LNCaP clone FGC (cell line): ENCODE measurements at regions not wholly inside any gene's neighbourhood (a gene's known extent, or its start where the extent isn't known, plus 50 kb on each side); places are given as distances from the start of the nearest gene placed in this dataset.

Source experiments
- DNase-seq: peaks from one replicate; pipeline ENCODE4 v3.0.0-alpha.2; 2011; ENCODE audit warnings: low read depth
- H3K4me3 ChIP-seq: 2 replicates; pipeline ENCODE4 v1.5.1; 2011; ENCODE audit warnings: mild to moderate bottlenecking, low read depth, low read length, control low read depth
- TF ChIP-seq, protein P1 (sequence below): IDR thresholded peaks from 2 replicates; pipeline ENCODE4 v1.5.1; 2012; ENCODE audit warnings: mild to moderate bottlenecking; ENCODE audit not compliant: control insufficient read depth, insufficient read depth; ENCODE audit errors: extremely low read depth

DNA sequence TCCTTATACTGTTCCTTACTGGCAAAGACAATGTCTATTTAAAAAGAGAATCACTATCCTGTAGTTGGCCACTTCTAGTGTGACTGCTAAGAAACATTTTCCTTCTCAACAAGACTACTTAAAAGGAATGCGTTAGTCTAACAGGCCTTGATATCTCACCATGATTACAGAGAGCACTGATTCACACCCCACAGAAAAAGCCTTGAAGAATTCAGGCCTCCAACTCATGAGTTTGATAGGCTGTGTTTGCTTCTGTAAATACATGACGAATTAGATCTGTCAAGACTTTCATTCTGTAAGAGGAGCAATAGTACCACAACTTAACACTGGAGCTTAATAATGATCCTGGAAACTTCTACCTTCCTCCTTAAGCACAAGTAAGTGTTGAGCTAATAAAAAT lies 432.8 kb upstream of the NR2F2 start:
- TF ChIP-seq, protein P1, sequence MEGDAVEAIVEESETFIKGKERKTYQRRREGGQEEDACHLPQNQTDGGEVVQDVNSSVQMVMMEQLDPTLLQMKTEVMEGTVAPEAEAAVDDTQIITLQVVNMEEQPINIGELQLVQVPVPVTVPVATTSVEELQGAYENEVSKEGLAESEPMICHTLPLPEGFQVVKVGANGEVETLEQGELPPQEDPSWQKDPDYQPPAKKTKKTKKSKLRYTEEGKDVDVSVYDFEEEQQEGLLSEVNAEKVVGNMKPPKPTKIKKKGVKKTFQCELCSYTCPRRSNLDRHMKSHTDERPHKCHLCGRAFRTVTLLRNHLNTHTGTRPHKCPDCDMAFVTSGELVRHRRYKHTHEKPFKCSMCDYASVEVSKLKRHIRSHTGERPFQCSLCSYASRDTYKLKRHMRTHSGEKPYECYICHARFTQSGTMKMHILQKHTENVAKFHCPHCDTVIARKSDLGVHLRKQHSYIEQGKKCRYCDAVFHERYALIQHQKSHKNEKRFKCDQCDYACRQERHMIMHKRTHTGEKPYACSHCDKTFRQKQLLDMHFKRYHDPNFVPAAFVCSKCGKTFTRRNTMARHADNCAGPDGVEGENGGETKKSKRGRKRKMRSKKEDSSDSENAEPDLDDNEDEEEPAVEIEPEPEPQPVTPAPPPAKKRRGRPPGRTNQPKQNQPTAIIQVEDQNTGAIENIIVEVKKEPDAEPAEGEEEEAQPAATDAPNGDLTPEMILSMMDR, result no peak
- DNase-seq, result no peak

DNA sequence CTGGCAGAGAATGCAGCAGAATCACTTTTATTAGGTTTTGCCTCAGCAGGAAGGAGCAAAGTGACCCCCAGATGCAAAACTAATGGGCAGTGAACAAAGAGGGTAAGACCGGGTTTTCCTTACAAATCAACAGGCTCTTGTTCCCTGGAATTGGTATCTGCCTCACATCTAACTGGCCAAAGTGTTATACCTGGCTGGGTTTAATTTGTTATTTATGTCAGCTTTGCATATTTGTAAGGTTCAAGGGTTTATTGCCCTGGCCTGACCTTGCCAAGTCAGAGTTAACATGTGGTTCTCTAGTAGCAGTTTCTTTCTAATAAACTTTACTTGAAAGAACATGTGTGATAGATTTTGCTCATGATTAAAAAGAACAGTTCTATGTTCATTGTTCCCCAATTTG lies 431.7 kb upstream of the NR2F2 start:
- no peak for DNase-seq
- H3K4me3 ChIP-seq, result no peak overlapping the region
- TF ChIP-seq, protein P1, result no peak

More for the DNA sequence above, 432.8 kb upstream of the NR2F2 start:
- H3K4me3 ChIP-seq, result no peak overlapping the region

DNA sequence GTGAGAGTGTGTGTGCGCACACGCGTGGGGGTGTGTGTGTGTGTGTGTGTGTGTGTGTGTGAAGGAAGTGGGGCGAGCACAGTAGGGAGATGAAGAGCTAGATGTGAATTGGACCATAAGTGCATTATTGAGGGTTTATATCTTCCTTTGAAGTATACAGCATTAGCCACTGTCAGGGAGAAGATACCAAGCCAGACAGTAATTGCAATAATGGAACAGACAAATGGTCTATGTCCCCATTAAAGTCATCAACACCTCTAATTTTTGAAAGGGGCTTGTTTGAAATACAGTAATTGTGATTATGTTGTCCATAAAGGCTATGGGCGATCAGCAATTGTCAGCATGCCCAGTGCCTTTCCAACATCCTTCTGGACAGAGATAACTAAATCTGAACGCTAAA lies 429.2 kb upstream of the NR2F2 start:
- no peak overlapping the region for H3K4me3 ChIP-seq
- no peak for DNase-seq
- TF ChIP-seq, protein P1, result no peak

DNA sequence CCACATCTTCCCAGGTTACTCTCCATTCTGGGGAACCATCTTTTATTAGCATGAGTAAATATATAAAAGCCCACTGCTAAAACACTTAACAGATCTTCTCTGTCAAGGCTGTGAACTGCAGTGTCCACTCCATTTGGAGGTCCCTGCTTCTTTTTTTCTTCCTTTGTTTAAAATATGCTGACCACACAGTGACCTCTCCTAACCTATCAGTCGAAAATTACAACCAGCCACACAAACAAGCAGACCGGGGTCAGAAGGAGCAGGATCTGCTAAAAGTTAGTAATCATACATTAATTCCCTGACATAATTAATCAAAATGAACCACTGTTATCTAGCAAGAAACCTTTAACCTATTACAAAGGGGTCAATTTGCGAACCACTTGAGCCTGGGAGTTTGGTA lies 427.9 kb upstream of the NR2F2 start:
- TF ChIP-seq, protein P1, result no peak
- no peak for DNase-seq
- H3K4me3 ChIP-seq, result no peak overlapping the region

DNA sequence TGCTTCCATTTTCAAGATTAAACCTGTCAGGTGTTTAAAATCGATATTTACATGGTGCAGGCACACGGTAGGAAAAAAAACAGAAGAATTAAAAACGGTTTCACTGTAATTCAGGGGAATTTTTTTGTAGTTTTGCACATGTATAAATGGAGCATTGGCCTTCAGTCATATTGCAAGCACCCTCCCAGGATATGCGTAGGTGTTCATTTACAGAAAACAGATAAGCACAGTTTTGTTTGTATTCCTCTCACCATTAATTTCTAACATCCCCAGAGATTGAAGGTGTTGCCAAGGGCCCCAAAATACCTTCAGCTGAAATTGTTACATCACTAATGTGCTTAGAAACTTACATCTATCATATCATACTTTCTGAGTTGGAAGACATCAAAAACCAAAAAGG lies 427.1 kb upstream of the NR2F2 start:
- no peak for DNase-seq
- H3K4me3 ChIP-seq, result no peak overlapping the region
- TF ChIP-seq, protein P1, result no peak

DNA sequence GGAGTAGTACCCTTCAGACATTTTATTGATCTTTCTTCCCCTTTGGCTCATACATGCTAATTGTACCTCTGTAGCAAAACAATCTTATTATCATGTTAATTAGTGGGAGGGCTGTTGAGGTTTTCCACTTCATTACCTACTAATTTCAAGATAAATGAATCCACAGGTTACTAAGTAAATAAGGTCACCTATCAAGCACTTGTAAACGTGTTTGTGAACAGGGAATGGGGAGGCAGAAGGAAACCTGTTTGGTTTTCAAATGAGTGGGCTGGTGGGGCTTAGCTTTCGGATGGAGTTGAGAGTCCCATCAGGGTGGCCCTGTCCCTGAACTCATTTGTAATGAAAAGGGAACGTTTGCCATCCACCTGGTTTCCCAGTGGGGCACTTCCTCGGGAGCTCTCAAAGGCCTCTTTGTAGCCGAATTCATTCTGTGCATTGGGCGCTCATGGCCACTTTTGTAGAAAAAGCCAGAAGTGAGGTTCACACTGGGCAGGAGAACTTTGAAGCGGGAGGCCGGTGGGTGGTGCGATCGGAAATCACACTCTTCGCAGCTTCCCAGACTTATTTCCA lies 419.8 kb upstream of the NR2F2 start:
- DNase-seq, result no peak
- H3K4me3 ChIP-seq, result no peak overlapping the region
- TF ChIP-seq, protein P1, result no peak

DNA sequence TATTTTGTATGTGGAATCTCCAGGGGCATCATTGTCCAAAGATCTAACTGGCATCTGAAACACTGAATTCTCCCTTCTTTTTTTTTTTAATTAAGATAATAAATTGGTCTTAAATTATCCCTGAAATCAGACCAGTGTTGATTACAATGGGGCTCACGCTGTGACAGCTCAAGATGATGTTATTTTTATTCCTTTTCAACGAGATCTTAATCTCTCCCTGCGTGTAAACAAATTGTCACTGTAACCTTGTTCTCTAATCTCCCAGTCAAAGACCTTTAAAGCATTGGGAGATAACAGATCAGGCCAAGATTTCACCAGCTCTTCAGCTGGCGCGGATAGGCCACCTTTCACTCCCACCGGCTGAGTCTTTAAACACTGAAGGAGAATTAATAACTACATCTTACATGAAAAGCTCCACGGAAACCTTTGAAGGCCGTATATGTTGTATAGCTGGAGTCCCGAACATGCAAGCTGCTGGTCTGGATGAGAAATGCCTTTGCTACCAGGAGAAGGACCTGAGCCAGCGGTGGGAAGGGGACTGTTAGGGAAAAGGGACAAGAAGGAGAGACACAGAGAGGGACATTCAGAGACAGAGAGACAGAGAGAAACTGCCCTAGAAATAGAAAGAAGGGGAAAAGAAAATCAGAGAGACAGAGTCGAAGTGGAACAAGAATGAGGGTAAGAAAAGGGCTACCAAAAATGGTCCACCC lies 418.8 kb upstream of the NR2F2 start:
- no peak for DNase-seq
- TF ChIP-seq, protein P1, result no peak
- no peak overlapping the region for H3K4me3 ChIP-seq
